IMR-90 (cell line): ENCODE measurements at regions not wholly inside any gene's neighbourhood (a gene's known extent, or its start where the extent isn't known, plus 50 kb on each side); places are given as distances from the start of the nearest gene placed in this dataset.

Source experiments
- ATAC-seq: fragments of 200-7000 bp; cut with Tn5 transposase; 2 replicates; pipeline ENCODE4 v1.9.1; 2020; ENCODE audit warnings: low read depth, mild to moderate bottlenecking, moderate library complexity
- BruUV-seq: library from RNA; stranded (reverse); fragments of 400-500 nt; replicated peaks from 2 replicates; lab custom pipeline; 2021; lab: Mats Ljungman, UMichigan
- CTCF ChIA-PET: fragments of 300-600 bp; formaldehyde crosslinking; extraction: SDS; loops from one replicate; lab custom pipeline; 2021; ENCODE audit warnings: antibody characterized with exemption; lab: Yijun Ruan, JAX
- POLR2A ChIA-PET: fragments of 300-600 bp; sonication (Branson Sonifier 250); formaldehyde crosslinking; loops from one replicate; lab custom pipeline; 2022; ENCODE audit warnings: antibody characterized with exemption; ENCODE audit not compliant: unreplicated experiment; lab: Charles Lee
- DNase-seq: peaks from one replicate; pipeline ENCODE4 v3.0.0; 2013
- H2AFZ ChIP-seq: replicated peaks from 2 replicates; pipeline ENCODE3; 2013; ENCODE audit warnings: low read length, mild to moderate bottlenecking; ENCODE audit not compliant: poor library complexity
- H2AK5ac ChIP-seq: 2 replicates; pipeline ENCODE4 v1.6.1; 2013; ENCODE audit warnings: low read depth, low read length, inconsistent platforms
- H2AK9ac ChIP-seq: replicated peaks from 2 replicates; pipeline ENCODE3; 2013; ENCODE audit warnings: mild to moderate bottlenecking, low read depth, low read length, moderate library complexity; ENCODE audit not compliant: poor library complexity
- H2BK120ac ChIP-seq: 2 replicates; pipeline ENCODE4 v1.6.1; 2013; ENCODE audit warnings: low read depth, low read length, inconsistent platforms
- H2BK15ac ChIP-seq: 3 replicates; pipeline ENCODE4 v1.6.1; 2013; ENCODE audit warnings: low read depth, low read length, inconsistent platforms
- H2BK20ac ChIP-seq: 2 replicates; pipeline ENCODE4 v1.6.1; 2013; ENCODE audit warnings: low read depth, mild to moderate bottlenecking, inconsistent platforms, low read length, moderate library complexity
- H2BK5ac ChIP-seq: 2 replicates; pipeline ENCODE4 v1.6.1; 2013; ENCODE audit warnings: mild to moderate bottlenecking, low read depth, low read length, inconsistent platforms; ENCODE audit not compliant: poor library complexity, severe bottlenecking
- H3K14ac ChIP-seq: replicated peaks from 2 replicates; pipeline ENCODE4 v1.6.1; 2013; ENCODE audit warnings: low read depth, low read length, inconsistent platforms
- H3K18ac ChIP-seq: 2 replicates; pipeline ENCODE4 v1.6.1; 2013; ENCODE audit warnings: low read depth, low read length, control low read depth
- H3K23ac ChIP-seq: 2 replicates; pipeline ENCODE4 v1.6.1; 2013; ENCODE audit warnings: low read depth, low read length, inconsistent platforms
- H3K27ac ChIP-seq: 2 replicates; pipeline ENCODE4 v1.5.1; 2013; ENCODE audit warnings: mild to moderate bottlenecking, control low read depth, low read length; ENCODE audit not compliant: insufficient read depth
- H3K27me3 ChIP-seq: 2 replicates; pipeline ENCODE4 v1.6.1; 2013; ENCODE audit warnings: low read length; ENCODE audit not compliant: control insufficient read depth, insufficient read depth
- H3K36me3 ChIP-seq: 2 replicates; pipeline ENCODE4 v1.6.1; 2013; ENCODE audit warnings: low read length, mixed read lengths; ENCODE audit not compliant: control insufficient read depth, insufficient read depth
- H3K4ac ChIP-seq: 2 replicates; pipeline ENCODE4 v1.6.1; 2013; ENCODE audit warnings: low read depth, low read length, inconsistent platforms
- H3K4me1 ChIP-seq: 2 replicates; pipeline ENCODE4 v1.6.1; 2013; ENCODE audit warnings: low read length, mixed read lengths; ENCODE audit not compliant: control insufficient read depth, insufficient read depth
- H3K4me2 ChIP-seq: 2 replicates; pipeline ENCODE4 v1.6.1; 2013; ENCODE audit warnings: low read depth, mild to moderate bottlenecking, control low read depth, low read length, moderate library complexity
- H3K4me3 ChIP-seq: 2 replicates; pipeline ENCODE4 v1.5.1; 2013; ENCODE audit warnings: low read depth, mild to moderate bottlenecking, control low read depth, low read length, moderate library complexity; ENCODE audit not compliant: insufficient read depth
- H3K56ac ChIP-seq: 2 replicates; pipeline ENCODE4 v1.6.1; 2013; ENCODE audit warnings: low read length, inconsistent platforms; ENCODE audit not compliant: insufficient read depth; ENCODE audit errors: extremely low read depth
- H3K79me1 ChIP-seq, 2 experiments: 2 replicates each; pipeline ENCODE4 v1.6.1; 2013; ENCODE audit warnings: low read length in 2 of 2, inconsistent platforms in 1 of 2, low read depth in 1 of 2
- H3K9ac ChIP-seq: 2 replicates; pipeline ENCODE4 v1.6.1; 2013; ENCODE audit warnings: low read depth, low read length, control low read depth
- H3K9me1 ChIP-seq: 2 replicates; pipeline ENCODE4 v1.6.1; 2013; ENCODE audit warnings: low read length, inconsistent platforms; ENCODE audit not compliant: insufficient read depth
- H3K9me3 ChIP-seq: 2 replicates; pipeline ENCODE4 v1.6.1; 2013; ENCODE audit warnings: low read length; ENCODE audit not compliant: control insufficient read depth, insufficient read depth
- H4K20me1 ChIP-seq: 2 replicates; pipeline ENCODE4 v1.6.1; 2013; ENCODE audit warnings: low read length, inconsistent platforms; ENCODE audit not compliant: insufficient read depth
- H4K5ac ChIP-seq: 2 replicates; pipeline ENCODE4 v1.6.1; 2013; ENCODE audit warnings: mild to moderate bottlenecking, low read depth, low read length, control low read depth
- H4K8ac ChIP-seq, 2 experiments: 2 replicates each; pipeline ENCODE4 v1.6.1; 2013; ENCODE audit warnings: low read depth in 2 of 2, low read length in 2 of 2, control low read depth in 1 of 2, inconsistent platforms in 1 of 2
- H4K91ac ChIP-seq: 2 replicates; pipeline ENCODE4 v1.6.1; 2013; ENCODE audit warnings: low read depth, low read length, inconsistent platforms; ENCODE audit not compliant: insufficient read depth
- BHLHE40 ChIP-seq: fragments of 150-350 bp; IDR thresholded peaks from 2 replicates; pipeline ENCODE4 v1.6.1; 2016; ENCODE audit warnings: mild to moderate bottlenecking, low read depth, low read length
- WGBS, 2 experiments: methylation state at CpG; one replicate each; pipeline versions ENCODE4 v1.1.5 to v1.1.7; 2013; ENCODE audit warnings: missing lambda C conversion rate in 2 of 2; ENCODE audit not compliant: insufficient read length in 1 of 2; ENCODE audit errors: extremely low coverage in 2 of 2; 5-methylcytosine and 5-hydroxymethylcytosine counted together
- dilution Hi-C: fragments of 300-500 bp; cut with HindIII; formaldehyde crosslinking; loops from one replicate; pipeline ENCODE4 v1.14.3; 2018; ENCODE audit warnings: low sequenced_read_pairs; ENCODE audit not compliant: unreplicated experiment
- in situ Hi-C: fragments of 300-500 bp; cut with MboI; formaldehyde crosslinking; loops from 3 replicates; pipeline ENCODE4 v1.14.3; 2019; ENCODE audit warnings: low sequenced_read_pairs, inconsistent platforms, mixed read lengths
- intact Hi-C: fragments of 100-400 bp; cut with micrococcal nuclease; formaldehyde crosslinking; loops from 2 replicates; pipeline ENCODE4 v1.10.0; 2022
- TF ChIP-seq, protein P1 (sequence below): conservative IDR thresholded peaks from 2 replicates; pipeline ENCODE4 v1.5.1; 2012; ENCODE audit warnings: mild to moderate bottlenecking, low read depth, low read length, improper control_type of control experiment

GRCh38 chr6:48315915-48316314, 204.9 kb upstream of the PTCHD4 start:
- no TSS peak for BruUV-seq
- H3K36me3 ChIP-seq: no peaks in the 10 kb centered on the region
- no peak overlapping the region for H2AFZ ChIP-seq
- no peak overlapping the region for H2BK20ac ChIP-seq
- H3K14ac ChIP-seq: no peak overlapping the region
- H4K5ac ChIP-seq: no peak overlapping the region
- no peaks in the 10 kb centered on the region for H3K27me3 ChIP-seq
- H2BK5ac ChIP-seq: no peak overlapping the region
- no peak overlapping the region for H3K4ac ChIP-seq
- no CpG with 5 or more reads among the region's 1 CpG for WGBS, 2 experiments
- no peak overlapping the region for H3K4me2 ChIP-seq
- ATAC-seq: no peak
- TF ChIP-seq BHLHE40: no peak
- TF ChIP-seq, protein P1, sequence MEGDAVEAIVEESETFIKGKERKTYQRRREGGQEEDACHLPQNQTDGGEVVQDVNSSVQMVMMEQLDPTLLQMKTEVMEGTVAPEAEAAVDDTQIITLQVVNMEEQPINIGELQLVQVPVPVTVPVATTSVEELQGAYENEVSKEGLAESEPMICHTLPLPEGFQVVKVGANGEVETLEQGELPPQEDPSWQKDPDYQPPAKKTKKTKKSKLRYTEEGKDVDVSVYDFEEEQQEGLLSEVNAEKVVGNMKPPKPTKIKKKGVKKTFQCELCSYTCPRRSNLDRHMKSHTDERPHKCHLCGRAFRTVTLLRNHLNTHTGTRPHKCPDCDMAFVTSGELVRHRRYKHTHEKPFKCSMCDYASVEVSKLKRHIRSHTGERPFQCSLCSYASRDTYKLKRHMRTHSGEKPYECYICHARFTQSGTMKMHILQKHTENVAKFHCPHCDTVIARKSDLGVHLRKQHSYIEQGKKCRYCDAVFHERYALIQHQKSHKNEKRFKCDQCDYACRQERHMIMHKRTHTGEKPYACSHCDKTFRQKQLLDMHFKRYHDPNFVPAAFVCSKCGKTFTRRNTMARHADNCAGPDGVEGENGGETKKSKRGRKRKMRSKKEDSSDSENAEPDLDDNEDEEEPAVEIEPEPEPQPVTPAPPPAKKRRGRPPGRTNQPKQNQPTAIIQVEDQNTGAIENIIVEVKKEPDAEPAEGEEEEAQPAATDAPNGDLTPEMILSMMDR: no peak
- H3K9me1 ChIP-seq: no peaks in the 10 kb centered on the region
- no peaks in the 10 kb centered on the region for H3K4me1 ChIP-seq
- H3K27ac ChIP-seq: no peak overlapping the region
- in situ Hi-C loops (no loop called here), dilution Hi-C loops (no loop called here), intact Hi-C loops (no loop called here)
- no peak overlapping the region for H2BK15ac ChIP-seq
- H4K20me1 ChIP-seq: no peaks in the 10 kb centered on the region
- CTCF ChIA-PET: interaction anchor here (0.6 to 1.2 kb wide), 3 partner anchors 9 to 1905 kb away, joined by 3 to 4 read pairs (median 4); no protein-coding TSS in a partner anchor
- no peak overlapping the region for H2AK9ac ChIP-seq
- no peak overlapping the region for H4K91ac ChIP-seq
- no peaks in the 10 kb centered on the region for H3K79me1 ChIP-seq
- H3K9me3 ChIP-seq: no peaks in the 10 kb centered on the region
- H3K18ac ChIP-seq: no peak overlapping the region
- no peak overlapping the region for H2BK120ac ChIP-seq
- no peak overlapping the region for H3K23ac ChIP-seq
- H3K4me3 ChIP-seq: no peak overlapping the region
- POLR2A ChIA-PET: no interaction called here
- no peak for DNase-seq
- H2AK5ac ChIP-seq: no peak overlapping the region
- no peak overlapping the region for H4K8ac ChIP-seq
- no peak overlapping the region for H3K9ac ChIP-seq
- no peak overlapping the region for H3K56ac ChIP-seq
